Hepatocyte (in vitro differentiated cells): ENCODE measurements at regions not wholly inside any gene's neighbourhood (a gene's known extent, or its start where the extent isn't known, plus 50 kb on each side); places are given as distances from the start of the nearest gene placed in this dataset.
"Not testable (repeated sequence)": the region's sequence is repeated elsewhere in the genome, so short reads cannot be mapped to it uniquely, and the experiment has no call there.

ENCODE experiments used
- DNase-seq: peaks from one replicate; pipeline ENCODE4 v3.0.0-alpha.2; 2016; ENCODE audit warnings: low spot score
- H2AFZ ChIP-seq: fragments of 200-600 bp; sonication (generic); 2 replicates; pipeline ENCODE4 v1.6.0; 2016; ENCODE audit warnings: antibody characterized with exemption, mild to moderate bottlenecking
- H3K27ac ChIP-seq: fragments of 200-600 bp; sonication (generic); 2 replicates; pipeline ENCODE4 v1.5.1; 2016; ENCODE audit warnings: mild to moderate bottlenecking
- H3K27me3 ChIP-seq: fragments of 200-600 bp; sonication (generic); 2 replicates; pipeline ENCODE4 v1.6.1; 2016
- H3K36me3 ChIP-seq: fragments of 200-600 bp; sonication (generic); replicated peaks from 2 replicates; pipeline ENCODE4 v1.5.1; 2016; ENCODE audit warnings: low read depth; ENCODE audit not compliant: insufficient read depth
- H3K4me1 ChIP-seq: fragments of 200-600 bp; sonication (generic); 2 replicates; pipeline ENCODE4 v1.5.1; 2016; ENCODE audit warnings: mild to moderate bottlenecking, moderate library complexity; ENCODE audit not compliant: insufficient read depth
- H3K4me2 ChIP-seq: fragments of 200-600 bp; sonication (generic); 2 replicates; pipeline ENCODE4 v1.6.0; 2016
- H3K4me3 ChIP-seq: fragments of 200-600 bp; sonication (generic); 2 replicates; pipeline ENCODE4 v1.5.1; 2016; ENCODE audit warnings: mild to moderate bottlenecking
- H3K79me2 ChIP-seq: fragments of 200-600 bp; sonication (generic); 2 replicates; pipeline ENCODE4 v1.6.0; 2017; ENCODE audit warnings: mild to moderate bottlenecking
- H3K9me2 ChIP-seq: fragments of 200-600 bp; sonication (generic); replicated peaks from 2 replicates; pipeline ENCODE4 v1.6.0; 2017; ENCODE audit warnings: mild to moderate bottlenecking; ENCODE audit not compliant: insufficient read depth
- H3K9me3 ChIP-seq: fragments of 200-600 bp; sonication (generic); 2 replicates; pipeline ENCODE4 v1.5.1; 2016; ENCODE audit warnings: low read depth, mild to moderate bottlenecking
- H4K20me1 ChIP-seq: fragments of 200-600 bp; sonication (generic); 2 replicates; pipeline ENCODE4 v1.6.0; 2016; ENCODE audit warnings: mild to moderate bottlenecking; ENCODE audit not compliant: insufficient read depth, poor library complexity, severe bottlenecking
- CTCF ChIP-seq: fragments of 200-600 bp; sonication (generic); IDR thresholded peaks from 2 replicates; pipeline ENCODE4 v1.5.1; 2016; ENCODE audit warnings: antibody characterized with exemption, mild to moderate bottlenecking; ENCODE audit not compliant: poor library complexity
- EZH2 ChIP-seq: fragments of 200-600 bp; sonication (generic); IDR thresholded peaks from 2 replicates; pipeline ENCODE4 v1.6.1; 2016; ENCODE audit warnings: antibody characterized with exemption, mild to moderate bottlenecking, borderline replicate concordance
- EZH2phosphoT487 ChIP-seq: fragments of 200-600 bp; sonication (generic); IDR thresholded peaks from one replicate; pipeline ENCODE4 v1.6.1; 2018; ENCODE audit warnings: antibody characterized with exemption, mild to moderate bottlenecking, low read depth, moderate library complexity; ENCODE audit not compliant: unreplicated experiment, severe bottlenecking
- WGBS: methylation state at CpG from one replicate; pipeline ENCODE4 v1.1.6; 2016; ENCODE audit warnings: low lambda C conversion rate; ENCODE audit errors: missing lambda C conversion rate; 5-methylcytosine and 5-hydroxymethylcytosine counted together

- H3K79me2 ChIP-seq: no peaks in the 10 kb centered on the region
- no peaks in the 10 kb centered on the region for H3K9me2 ChIP-seq
- WGBS: 64% methylated on average over 2 of the region's 2 CpGs
- H3K4me2 ChIP-seq: no peak overlapping the region
- no peak overlapping the region for H3K4me3 ChIP-seq
- H2AFZ ChIP-seq: no peak overlapping the region
- H3K4me1 ChIP-seq: no peaks in the 10 kb centered on the region
- H4K20me1 ChIP-seq: no peaks in the 10 kb centered on the region
- H3K27me3 ChIP-seq: no peaks in the 10 kb centered on the region
- no peaks in the 10 kb centered on the region for H3K9me3 ChIP-seq
- no peak overlapping the region for H3K27ac ChIP-seq
- H3K36me3 ChIP-seq: no peaks in the 10 kb centered on the region
- TF ChIP-seq CTCF: no peak
- no peak for TF ChIP-seq EZH2phosphoT487
- TF ChIP-seq EZH2: no peak
- no peak for DNase-seq
Measured at GRCh38 chr2:122563781-122564180, 808.3 kb downstream of the TSN start.

GRCh38 chr2:122564843-122565242 lies 809.4 kb downstream of the TSN start:
- H2AFZ ChIP-seq: no peak overlapping the region
- H3K27ac ChIP-seq: no peak overlapping the region
- H3K4me1 ChIP-seq: no peaks in the 10 kb centered on the region
- no peak overlapping the region for H3K4me2 ChIP-seq
- no peaks in the 10 kb centered on the region for H3K27me3 ChIP-seq
- H3K9me3 ChIP-seq: no peaks in the 10 kb centered on the region
- H3K36me3 ChIP-seq: no peaks in the 10 kb centered on the region
- no peak overlapping the region for H3K4me3 ChIP-seq
- H3K79me2 ChIP-seq: no peaks in the 10 kb centered on the region
- no peak for DNase-seq
- H3K9me2 ChIP-seq: no peaks in the 10 kb centered on the region
- WGBS: 95% methylated on average over 4 of the region's 4 CpGs
- no peaks in the 10 kb centered on the region for H4K20me1 ChIP-seq
- TF ChIP-seq EZH2phosphoT487 (no peak), CTCF (no peak), EZH2 (no peak)

- no peak overlapping the region for H2AFZ ChIP-seq
- H3K79me2 ChIP-seq: no peaks in the 10 kb centered on the region
- no peaks in the 10 kb centered on the region for H3K27me3 ChIP-seq
- H3K9me2 ChIP-seq: no peaks in the 10 kb centered on the region
- 36% methylated on average over 1 of the region's 1 CpG for WGBS
- no peaks in the 10 kb centered on the region for H3K36me3 ChIP-seq
- no peaks in the 10 kb centered on the region for H3K4me1 ChIP-seq
- H3K4me3 ChIP-seq: no peak overlapping the region
- no peak overlapping the region for H3K27ac ChIP-seq
- no peaks in the 10 kb centered on the region for H3K9me3 ChIP-seq
- TF ChIP-seq EZH2phosphoT487 (no peak), EZH2 (no peak), CTCF (no peak)
- no peak overlapping the region for H3K4me2 ChIP-seq
- no peaks in the 10 kb centered on the region for H4K20me1 ChIP-seq
- DNase-seq: no peak
Measured at GRCh38 chr2:122565364-122565763, 809.9 kb downstream of the TSN start.

GRCh38 chr2:122570641-122571040 lies 815.2 kb downstream of the TSN start:
- H3K79me2 ChIP-seq: no peaks in the 10 kb centered on the region
- no peak overlapping the region for H3K4me3 ChIP-seq
- no peaks in the 10 kb centered on the region for H3K9me2 ChIP-seq
- no peaks in the 10 kb centered on the region for H3K9me3 ChIP-seq
- H2AFZ ChIP-seq: no peak overlapping the region
- no peaks in the 10 kb centered on the region for H3K27me3 ChIP-seq
- WGBS: 93% methylated on average over 14 of the region's 15 CpGs
- H3K27ac ChIP-seq: no peak overlapping the region
- no peak overlapping the region for H3K4me2 ChIP-seq
- no peaks in the 10 kb centered on the region for H3K4me1 ChIP-seq
- H3K36me3 ChIP-seq: no peaks in the 10 kb centered on the region
- H4K20me1 ChIP-seq: no peaks in the 10 kb centered on the region
- no peak for DNase-seq
- no peak for TF ChIP-seq EZH2phosphoT487
- TF ChIP-seq EZH2: no peak
- no peak for TF ChIP-seq CTCF

GRCh38 chr2:122571471-122571870 lies 816.0 kb downstream of the TSN start:
- H3K4me1 ChIP-seq, H3K27me3 ChIP-seq, H2AFZ ChIP-seq, H3K9me3 ChIP-seq, H3K9me2 ChIP-seq, H3K27ac ChIP-seq, H4K20me1 ChIP-seq, H3K4me3 ChIP-seq, DNase-seq, H3K4me2 ChIP-seq, H3K36me3 ChIP-seq, H3K79me2 ChIP-seq: not testable (repeated sequence)
